ENCODE measurements at regions not wholly inside any gene's neighbourhood (a gene's known extent, or its start where the extent isn't known, plus 50 kb on each side); places are given as distances from the start of the nearest gene placed in this dataset.

- no peak overlapping the region for H3K4me3 ChIP-seq (replicated peaks in 1 of 2; ENCODE audit: low read depth in 2 of 2, low read length in 2 of 2)
- TF ChIP-seq, protein P1, sequence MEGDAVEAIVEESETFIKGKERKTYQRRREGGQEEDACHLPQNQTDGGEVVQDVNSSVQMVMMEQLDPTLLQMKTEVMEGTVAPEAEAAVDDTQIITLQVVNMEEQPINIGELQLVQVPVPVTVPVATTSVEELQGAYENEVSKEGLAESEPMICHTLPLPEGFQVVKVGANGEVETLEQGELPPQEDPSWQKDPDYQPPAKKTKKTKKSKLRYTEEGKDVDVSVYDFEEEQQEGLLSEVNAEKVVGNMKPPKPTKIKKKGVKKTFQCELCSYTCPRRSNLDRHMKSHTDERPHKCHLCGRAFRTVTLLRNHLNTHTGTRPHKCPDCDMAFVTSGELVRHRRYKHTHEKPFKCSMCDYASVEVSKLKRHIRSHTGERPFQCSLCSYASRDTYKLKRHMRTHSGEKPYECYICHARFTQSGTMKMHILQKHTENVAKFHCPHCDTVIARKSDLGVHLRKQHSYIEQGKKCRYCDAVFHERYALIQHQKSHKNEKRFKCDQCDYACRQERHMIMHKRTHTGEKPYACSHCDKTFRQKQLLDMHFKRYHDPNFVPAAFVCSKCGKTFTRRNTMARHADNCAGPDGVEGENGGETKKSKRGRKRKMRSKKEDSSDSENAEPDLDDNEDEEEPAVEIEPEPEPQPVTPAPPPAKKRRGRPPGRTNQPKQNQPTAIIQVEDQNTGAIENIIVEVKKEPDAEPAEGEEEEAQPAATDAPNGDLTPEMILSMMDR (IDR thresholded peaks at IDR 0.05; ENCODE audit: low read depth, low read length) = no peak
- DNase-seq (ENCODE audit: low read depth in 2 of 2) = no peak
Measured at GRCh38 chr14:49489341-49489740, 96.8 kb downstream of the RPS29 start.

- no peak overlapping the region for H3K4me3 ChIP-seq (replicated peaks in 1 of 2; ENCODE audit: low read depth in 2 of 2, low read length in 2 of 2)
- TF ChIP-seq, protein P1 (IDR thresholded peaks at IDR 0.05; ENCODE audit: low read depth, low read length) = no peak
- no peak for DNase-seq (ENCODE audit: low read depth in 2 of 2)
Measured at GRCh38 chr14:49487238-49487637, 98.9 kb downstream of the RPS29 start.

GRCh38 chr14:49485290-49485689, 100.9 kb downstream of the RPS29 start:
- DNase-seq (ENCODE audit: low read depth in 2 of 2) = no peak
- TF ChIP-seq, protein P1 (IDR thresholded peaks at IDR 0.05; ENCODE audit: low read depth, low read length) = no peak
- H3K4me3 ChIP-seq (replicated peaks in 1 of 2; ENCODE audit: low read depth in 2 of 2, low read length in 2 of 2) = no peak overlapping the region

GRCh38 chr14:49484180-49484579, 102.0 kb downstream of the RPS29 start:
- TF ChIP-seq, protein P1 (IDR thresholded peaks at IDR 0.05; ENCODE audit: low read depth, low read length) = no peak
- no peak for DNase-seq (ENCODE audit: low read depth in 2 of 2)
- no peak overlapping the region for H3K4me3 ChIP-seq (replicated peaks in 1 of 2; ENCODE audit: low read depth in 2 of 2, low read length in 2 of 2)

GRCh38 chr14:49483268-49483667, 102.9 kb downstream of the RPS29 start:
- H3K4me3 ChIP-seq (replicated peaks in 1 of 2; ENCODE audit: low read depth in 2 of 2, low read length in 2 of 2) = no peak overlapping the region

GRCh38 chr14:49480979-49481498, 105.1 kb downstream of the RPS29 start:
- no peak for DNase-seq (ENCODE audit: low read depth in 2 of 2)
- H3K4me3 ChIP-seq (replicated peaks in 1 of 2; ENCODE audit: low read depth in 2 of 2, low read length in 2 of 2) = no peak overlapping the region
- TF ChIP-seq, protein P1 (IDR thresholded peaks at IDR 0.05; ENCODE audit: low read depth, low read length) = no peak

More at GRCh38 chr14:49483268-49483667, 102.9 kb downstream of the RPS29 start:
- DNase-seq (ENCODE audit: low read depth in 2 of 2) = no peak
- TF ChIP-seq, protein P1 (IDR thresholded peaks at IDR 0.05; ENCODE audit: low read depth, low read length) = no peak
